ENCODE measurements at regions not wholly inside any gene's neighbourhood (a gene's known extent, or its start where the extent isn't known, plus 50 kb on each side); places are given as distances from the start of the nearest gene placed in this dataset.

DNA sequence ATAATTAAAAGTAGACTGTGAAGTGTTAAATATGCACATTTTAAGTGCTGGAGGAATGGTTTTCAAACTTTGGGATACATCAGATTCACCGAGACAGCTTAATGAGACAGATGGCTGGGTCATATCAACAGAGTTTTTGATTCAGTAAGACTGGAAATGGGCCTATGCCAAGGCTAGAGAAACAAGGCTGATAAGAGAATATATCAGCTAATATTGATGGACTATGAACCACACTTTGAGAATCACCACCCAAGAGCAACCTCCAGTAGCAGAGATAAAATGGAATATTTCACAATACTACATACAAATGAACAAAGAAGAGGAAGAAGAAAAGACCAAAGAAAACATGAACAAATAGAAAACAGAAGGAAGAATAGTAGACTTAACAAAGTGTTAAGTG is 450.2 kb upstream of the KLHL29 start:
- no peaks in the 10 kb centered on the region for H4K20me1 ChIP-seq (ENCODE audit: insufficient read depth, low read length)
- H3K79me2 ChIP-seq (ENCODE audit: insufficient read depth, low read length), result no peaks in the 10 kb centered on the region
- no peak overlapping the region for H3K4me3 ChIP-seq (ENCODE audit: low read depth in 1 of 2, low read length in 2 of 2)
- H3K36me3 ChIP-seq (ENCODE audit: insufficient read depth, low read length), result no peaks in the 10 kb centered on the region
- H3K4me2 ChIP-seq (ENCODE audit: insufficient read depth, low read length), result no peak overlapping the region
- no peaks in the 10 kb centered on the region for H3K4me1 ChIP-seq (ENCODE audit: insufficient read depth, low read length)
- no peak for DNase-seq
- H3K27me3 ChIP-seq (ENCODE audit: insufficient read depth, low read length, poor library complexity), result no peaks in the 10 kb centered on the region
- TF ChIP-seq, protein P1, sequence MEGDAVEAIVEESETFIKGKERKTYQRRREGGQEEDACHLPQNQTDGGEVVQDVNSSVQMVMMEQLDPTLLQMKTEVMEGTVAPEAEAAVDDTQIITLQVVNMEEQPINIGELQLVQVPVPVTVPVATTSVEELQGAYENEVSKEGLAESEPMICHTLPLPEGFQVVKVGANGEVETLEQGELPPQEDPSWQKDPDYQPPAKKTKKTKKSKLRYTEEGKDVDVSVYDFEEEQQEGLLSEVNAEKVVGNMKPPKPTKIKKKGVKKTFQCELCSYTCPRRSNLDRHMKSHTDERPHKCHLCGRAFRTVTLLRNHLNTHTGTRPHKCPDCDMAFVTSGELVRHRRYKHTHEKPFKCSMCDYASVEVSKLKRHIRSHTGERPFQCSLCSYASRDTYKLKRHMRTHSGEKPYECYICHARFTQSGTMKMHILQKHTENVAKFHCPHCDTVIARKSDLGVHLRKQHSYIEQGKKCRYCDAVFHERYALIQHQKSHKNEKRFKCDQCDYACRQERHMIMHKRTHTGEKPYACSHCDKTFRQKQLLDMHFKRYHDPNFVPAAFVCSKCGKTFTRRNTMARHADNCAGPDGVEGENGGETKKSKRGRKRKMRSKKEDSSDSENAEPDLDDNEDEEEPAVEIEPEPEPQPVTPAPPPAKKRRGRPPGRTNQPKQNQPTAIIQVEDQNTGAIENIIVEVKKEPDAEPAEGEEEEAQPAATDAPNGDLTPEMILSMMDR (IDR thresholded peaks at IDR 0.05; ENCODE audit: borderline replicate concordance, extremely low read depth, low read length, poor library complexity, severe bottlenecking), result no peak
- TF ChIP-seq EZH2 (IDR thresholded peaks at IDR 0.05; ENCODE audit: borderline replicate concordance, low read depth, low read length, severe bottlenecking), result no peak
- ATAC-seq (ENCODE audit: insufficient read depth, low read depth), result no peak
- H3K9ac ChIP-seq (ENCODE audit: low read depth, low read length), result no peak overlapping the region
- H2AFZ ChIP-seq (ENCODE audit: low read depth, low read length), result no peak overlapping the region
- no peak overlapping the region for H3K27ac ChIP-seq (ENCODE audit: low read length)
- no peaks in the 10 kb centered on the region for H3K9me3 ChIP-seq (ENCODE audit: insufficient read depth, low read length, severe bottlenecking)

DNA sequence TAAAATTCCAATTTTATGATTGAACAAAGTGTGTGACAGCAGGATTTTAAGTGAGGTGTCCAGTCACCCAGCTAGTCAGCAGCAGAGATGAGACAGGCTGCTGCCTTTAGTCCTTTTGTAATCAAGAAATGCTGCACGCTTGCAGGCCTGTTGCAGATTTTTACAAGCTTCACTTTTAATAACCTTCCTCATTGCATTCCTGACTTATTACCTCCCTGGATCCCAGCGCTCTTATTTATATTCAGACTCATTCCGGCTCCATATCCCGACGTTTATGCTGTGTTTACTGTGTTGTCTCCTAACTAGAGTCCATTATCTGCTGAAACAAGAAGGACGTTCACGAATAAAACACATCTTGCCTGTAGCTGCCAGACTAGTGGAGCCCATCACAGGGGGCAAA is 442.5 kb upstream of the KLHL29 start:
- DNase-seq (no peak), ATAC-seq (ENCODE audit: insufficient read depth, low read depth) (no peak)
- Histone ChIP-seq H3K36me3 (ENCODE audit: insufficient read depth, low read length) (no peaks in the 10 kb centered on the region), H4K20me1 (ENCODE audit: insufficient read depth, low read length) (no peaks in the 10 kb centered on the region), H3K4me3 (ENCODE audit: low read depth in 1 of 2, low read length in 2 of 2) (no peak overlapping the region), H3K4me2 (ENCODE audit: insufficient read depth, low read length) (no peak overlapping the region), H3K27me3 (ENCODE audit: insufficient read depth, low read length, poor library complexity) (peaks cover 4% of the 10 kb centered on the region), H3K27ac (ENCODE audit: low read length) (no peak overlapping the region), H3K9ac (ENCODE audit: low read depth, low read length) (no peak overlapping the region), H3K79me2 (ENCODE audit: insufficient read depth, low read length) (no peaks in the 10 kb centered on the region), H3K9me3 (ENCODE audit: insufficient read depth, low read length, severe bottlenecking) (no peaks in the 10 kb centered on the region), H2AFZ (ENCODE audit: low read depth, low read length) (no peak overlapping the region), H3K4me1 (ENCODE audit: insufficient read depth, low read length) (no peaks in the 10 kb centered on the region)
- TF ChIP-seq EZH2 (IDR thresholded peaks at IDR 0.05; ENCODE audit: borderline replicate concordance, low read depth, low read length, severe bottlenecking), result no peak
- TF ChIP-seq, protein P1 (IDR thresholded peaks at IDR 0.05; ENCODE audit: borderline replicate concordance, extremely low read depth, low read length, poor library complexity, severe bottlenecking), result no peak

GRCh38 chr2:22944143-22944542 is 440.8 kb upstream of the KLHL29 start:
- Histone ChIP-seq H3K4me2 (ENCODE audit: insufficient read depth, low read length) (no peak overlapping the region), H3K9me3 (ENCODE audit: insufficient read depth, low read length, severe bottlenecking) (no peaks in the 10 kb centered on the region), H3K27me3 (ENCODE audit: insufficient read depth, low read length, poor library complexity) (peaks cover 4% of the 10 kb centered on the region), H3K27ac (ENCODE audit: low read length) (no peak overlapping the region), H4K20me1 (ENCODE audit: insufficient read depth, low read length) (no peaks in the 10 kb centered on the region), H3K4me3 (ENCODE audit: low read depth in 1 of 2, low read length in 2 of 2) (no peak overlapping the region), H3K4me1 (ENCODE audit: insufficient read depth, low read length) (no peaks in the 10 kb centered on the region), H2AFZ (ENCODE audit: low read depth, low read length) (no peak overlapping the region), H3K9ac (ENCODE audit: low read depth, low read length) (no peak overlapping the region), H3K36me3 (ENCODE audit: insufficient read depth, low read length) (no peaks in the 10 kb centered on the region), H3K79me2 (ENCODE audit: insufficient read depth, low read length) (no peaks in the 10 kb centered on the region)
- no peak for ATAC-seq (ENCODE audit: insufficient read depth, low read depth)
- no peak for DNase-seq
- no peak for TF ChIP-seq EZH2 (IDR thresholded peaks at IDR 0.05; ENCODE audit: borderline replicate concordance, low read depth, low read length, severe bottlenecking)
- TF ChIP-seq, protein P1 (IDR thresholded peaks at IDR 0.05; ENCODE audit: borderline replicate concordance, extremely low read depth, low read length, poor library complexity, severe bottlenecking), result no peak

DNA sequence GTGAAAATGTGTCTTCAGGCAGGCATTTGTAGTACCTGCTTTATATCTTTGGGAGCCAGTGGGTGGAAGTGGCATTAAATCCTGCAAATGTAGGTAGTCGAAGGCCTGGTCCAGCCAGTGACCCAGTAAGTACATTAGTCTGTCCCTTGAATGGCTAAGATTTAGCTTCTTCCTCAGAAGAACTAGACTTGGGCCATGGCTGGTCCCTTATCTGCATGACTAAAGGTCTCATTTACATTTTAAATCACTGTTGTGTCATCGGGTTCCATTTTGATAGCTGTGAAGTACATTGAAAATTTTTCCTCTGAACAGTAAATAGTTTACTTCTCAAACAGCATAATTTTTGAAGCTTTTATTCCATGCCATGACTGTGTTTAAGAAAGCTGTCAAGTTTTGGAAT is 438.4 kb upstream of the KLHL29 start:
- Histone ChIP-seq H3K4me3 (ENCODE audit: low read depth in 1 of 2, low read length in 2 of 2) (no peak overlapping the region), H2AFZ (ENCODE audit: low read depth, low read length) (no peak overlapping the region), H3K27me3 (ENCODE audit: insufficient read depth, low read length, poor library complexity) (peaks cover 4% of the 10 kb centered on the region), H3K79me2 (ENCODE audit: insufficient read depth, low read length) (no peaks in the 10 kb centered on the region), H4K20me1 (ENCODE audit: insufficient read depth, low read length) (no peaks in the 10 kb centered on the region), H3K36me3 (ENCODE audit: insufficient read depth, low read length) (no peaks in the 10 kb centered on the region), H3K9ac (ENCODE audit: low read depth, low read length) (no peak overlapping the region), H3K9me3 (ENCODE audit: insufficient read depth, low read length, severe bottlenecking) (no peaks in the 10 kb centered on the region), H3K4me2 (ENCODE audit: insufficient read depth, low read length) (no peak overlapping the region), H3K4me1 (ENCODE audit: insufficient read depth, low read length) (no peaks in the 10 kb centered on the region), H3K27ac (ENCODE audit: low read length) (no peak overlapping the region)
- no peak for ATAC-seq (ENCODE audit: insufficient read depth, low read depth)
- TF ChIP-seq, protein P1 (IDR thresholded peaks at IDR 0.05; ENCODE audit: borderline replicate concordance, extremely low read depth, low read length, poor library complexity, severe bottlenecking), result no peak
- no peak for TF ChIP-seq EZH2 (IDR thresholded peaks at IDR 0.05; ENCODE audit: borderline replicate concordance, low read depth, low read length, severe bottlenecking)
- no peak for DNase-seq

Data from DND-41 (cell line).